ENCODE measurements at regions not wholly inside any gene's neighbourhood (a gene's known extent, or its start where the extent isn't known, plus 50 kb on each side); places are given as distances from the start of the nearest gene placed in this dataset.

DNA sequence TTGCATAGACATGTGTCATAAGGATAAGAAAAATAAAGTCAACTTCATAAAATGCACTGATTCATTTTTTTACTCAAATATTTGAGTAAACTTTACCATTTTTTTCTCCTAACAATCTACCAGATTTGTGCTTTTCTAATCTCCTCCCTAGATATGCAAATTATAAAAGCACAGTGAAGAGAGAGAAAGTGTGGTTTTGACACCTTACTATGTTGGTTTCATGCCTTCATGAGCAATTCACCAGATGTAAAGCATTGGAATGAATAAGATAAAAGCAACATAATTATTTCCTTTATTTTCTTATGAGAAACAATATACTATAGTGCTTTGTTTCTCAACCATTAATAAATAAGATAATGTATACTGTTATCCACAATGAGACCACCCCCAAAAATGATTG lies 432.5 kb upstream of the PCDH15 start:
- TF ChIP-seq, protein P1, sequence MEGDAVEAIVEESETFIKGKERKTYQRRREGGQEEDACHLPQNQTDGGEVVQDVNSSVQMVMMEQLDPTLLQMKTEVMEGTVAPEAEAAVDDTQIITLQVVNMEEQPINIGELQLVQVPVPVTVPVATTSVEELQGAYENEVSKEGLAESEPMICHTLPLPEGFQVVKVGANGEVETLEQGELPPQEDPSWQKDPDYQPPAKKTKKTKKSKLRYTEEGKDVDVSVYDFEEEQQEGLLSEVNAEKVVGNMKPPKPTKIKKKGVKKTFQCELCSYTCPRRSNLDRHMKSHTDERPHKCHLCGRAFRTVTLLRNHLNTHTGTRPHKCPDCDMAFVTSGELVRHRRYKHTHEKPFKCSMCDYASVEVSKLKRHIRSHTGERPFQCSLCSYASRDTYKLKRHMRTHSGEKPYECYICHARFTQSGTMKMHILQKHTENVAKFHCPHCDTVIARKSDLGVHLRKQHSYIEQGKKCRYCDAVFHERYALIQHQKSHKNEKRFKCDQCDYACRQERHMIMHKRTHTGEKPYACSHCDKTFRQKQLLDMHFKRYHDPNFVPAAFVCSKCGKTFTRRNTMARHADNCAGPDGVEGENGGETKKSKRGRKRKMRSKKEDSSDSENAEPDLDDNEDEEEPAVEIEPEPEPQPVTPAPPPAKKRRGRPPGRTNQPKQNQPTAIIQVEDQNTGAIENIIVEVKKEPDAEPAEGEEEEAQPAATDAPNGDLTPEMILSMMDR (IDR thresholded peaks at IDR 0.05; ENCODE audit: poor library complexity, severe bottlenecking), result no peak
- TF ChIP-seq SMC3 (conservative IDR thresholded peaks at IDR 0.05; ENCODE audit: poor library complexity) (no peak), EZH2 (IDR thresholded peaks at IDR 0.05; ENCODE audit: borderline replicate concordance, insufficient read depth, low read length, poor library complexity, severe bottlenecking) (no peak), TAF1 (IDR thresholded peaks at IDR 0.05; ENCODE audit: low read depth) (no peak), EP300 (conservative IDR thresholded peaks at IDR 0.05; ENCODE audit: poor library complexity, severe bottlenecking) (no peak), POLR2AphosphoS5 (IDR thresholded peaks at IDR 0.05) (no peak)
- TF ChIP-seq, protein P2, sequence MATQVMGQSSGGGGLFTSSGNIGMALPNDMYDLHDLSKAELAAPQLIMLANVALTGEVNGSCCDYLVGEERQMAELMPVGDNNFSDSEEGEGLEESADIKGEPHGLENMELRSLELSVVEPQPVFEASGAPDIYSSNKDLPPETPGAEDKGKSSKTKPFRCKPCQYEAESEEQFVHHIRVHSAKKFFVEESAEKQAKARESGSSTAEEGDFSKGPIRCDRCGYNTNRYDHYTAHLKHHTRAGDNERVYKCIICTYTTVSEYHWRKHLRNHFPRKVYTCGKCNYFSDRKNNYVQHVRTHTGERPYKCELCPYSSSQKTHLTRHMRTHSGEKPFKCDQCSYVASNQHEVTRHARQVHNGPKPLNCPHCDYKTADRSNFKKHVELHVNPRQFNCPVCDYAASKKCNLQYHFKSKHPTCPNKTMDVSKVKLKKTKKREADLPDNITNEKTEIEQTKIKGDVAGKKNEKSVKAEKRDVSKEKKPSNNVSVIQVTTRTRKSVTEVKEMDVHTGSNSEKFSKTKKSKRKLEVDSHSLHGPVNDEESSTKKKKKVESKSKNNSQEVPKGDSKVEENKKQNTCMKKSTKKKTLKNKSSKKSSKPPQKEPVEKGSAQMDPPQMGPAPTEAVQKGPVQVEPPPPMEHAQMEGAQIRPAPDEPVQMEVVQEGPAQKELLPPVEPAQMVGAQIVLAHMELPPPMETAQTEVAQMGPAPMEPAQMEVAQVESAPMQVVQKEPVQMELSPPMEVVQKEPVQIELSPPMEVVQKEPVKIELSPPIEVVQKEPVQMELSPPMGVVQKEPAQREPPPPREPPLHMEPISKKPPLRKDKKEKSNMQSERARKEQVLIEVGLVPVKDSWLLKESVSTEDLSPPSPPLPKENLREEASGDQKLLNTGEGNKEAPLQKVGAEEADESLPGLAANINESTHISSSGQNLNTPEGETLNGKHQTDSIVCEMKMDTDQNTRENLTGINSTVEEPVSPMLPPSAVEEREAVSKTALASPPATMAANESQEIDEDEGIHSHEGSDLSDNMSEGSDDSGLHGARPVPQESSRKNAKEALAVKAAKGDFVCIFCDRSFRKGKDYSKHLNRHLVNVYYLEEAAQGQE (IDR thresholded peaks at IDR 0.05; ENCODE audit: borderline replicate concordance), result no peak

Measured in neural cell (in vitro differentiated cells).